GM12874 (cell line): ENCODE measurements at regions not wholly inside any gene's neighbourhood (a gene's known extent, or its start where the extent isn't known, plus 50 kb on each side); places are given as distances from the start of the nearest gene placed in this dataset.

ENCODE experiments used
- CTCF ChIP-seq: IDR thresholded peaks from 2 replicates; pipeline ENCODE4 v1.5.1; 2011; ENCODE audit warnings: low read depth, mild to moderate bottlenecking, control low read depth, low read length, moderate library complexity; ENCODE audit not compliant: insufficient read depth

- no peak for TF ChIP-seq CTCF
These were observed 631.9 kb upstream of the MMS22L start for GRCh38 chr6:97914912-97915311.

- no peak for TF ChIP-seq CTCF
These were observed 632.5 kb upstream of the MMS22L start for GRCh38 chr6:97915537-97915936.

- no peak for TF ChIP-seq CTCF
These were observed 634.4 kb upstream of the MMS22L start for GRCh38 chr6:97917369-97917768.

- no peak for TF ChIP-seq CTCF
These were observed 636.0 kb upstream of the MMS22L start for GRCh38 chr6:97919046-97919445.

GRCh38 chr6:97919631-97920030, 636.6 kb upstream of the MMS22L start:
- TF ChIP-seq CTCF = no peak

- TF ChIP-seq CTCF = no peak
These were observed 640.2 kb upstream of the MMS22L start for GRCh38 chr6:97923249-97923648.

GRCh38 chr6:97925504-97925903, 642.5 kb upstream of the MMS22L start:
- TF ChIP-seq CTCF = no peak
